Mesodermal cell (in vitro differentiated cells): ENCODE measurements at regions not wholly inside any gene's neighbourhood (a gene's known extent, or its start where the extent isn't known, plus 50 kb on each side); places are given as distances from the start of the nearest gene placed in this dataset.

ENCODE experiments used
- H3K27ac ChIP-seq: 2 replicates; pipeline ENCODE4 v1.7.0; 2013; ENCODE audit warnings: mild to moderate bottlenecking, low read depth, low read length, moderate library complexity; ENCODE audit not compliant: severe bottlenecking
- H3K36me3 ChIP-seq: 2 replicates; pipeline ENCODE4 v1.7.1; 2013; ENCODE audit warnings: mild to moderate bottlenecking, low read length, moderate library complexity; ENCODE audit not compliant: control insufficient read depth, insufficient read depth
- H3K4me1 ChIP-seq: one replicate; pipeline ENCODE4 v1.7.1; 2013; ENCODE audit warnings: mild to moderate bottlenecking, low read length; ENCODE audit not compliant: insufficient read depth, control insufficient read depth, poor library complexity, severe bottlenecking
- H3K4me3 ChIP-seq: 2 replicates; pipeline ENCODE4 v1.7.0; 2013; ENCODE audit warnings: low read length, control low read depth, mild to moderate bottlenecking; ENCODE audit not compliant: insufficient read depth, poor library complexity, severe bottlenecking; ENCODE audit errors: extremely low read depth
- H3K9me3 ChIP-seq: 2 replicates; pipeline ENCODE4 v1.7.1; 2013; ENCODE audit warnings: mild to moderate bottlenecking, low read length, moderate library complexity; ENCODE audit not compliant: control insufficient read depth
- WGBS, 2 experiments: methylation state at CpG; one replicate each; pipeline ENCODE4 v1.1.5; 2013; ENCODE audit warnings: missing lambda C conversion rate in 2 of 2; ENCODE audit not compliant: insufficient coverage in 2 of 2; 5-methylcytosine and 5-hydroxymethylcytosine counted together

GRCh38 chr2:234847639-234848038 lies 104.2 kb upstream of the SH3BP4 start:
- 92 to 100% methylated on average over 6 of the region's 6 CpGs for WGBS, 2 experiments
- Histone ChIP-seq H3K36me3 (no peaks in the 10 kb centered on the region), H3K4me1 (peaks cover 14% of the 10 kb centered on the region), H3K9me3 (peaks cover 5% of the 10 kb centered on the region), H3K4me3 (no peak overlapping the region), H3K27ac (no peak overlapping the region)

- Histone ChIP-seq H3K27ac (peak overlapping the region; percentile 17), H3K4me1 (peaks cover 14% of the 10 kb centered on the region), H3K4me3 (no peak overlapping the region), H3K9me3 (peaks cover 5% of the 10 kb centered on the region), H3K36me3 (no peaks in the 10 kb centered on the region)
- 94 to 95% methylated on average over 5 to 6 of the region's 6 CpGs for WGBS, 2 experiments
These were observed 104.5 kb upstream of the SH3BP4 start for GRCh38 chr2:234847364-234847635.

GRCh38 chr2:234846599-234847363 lies 105.0 kb upstream of the SH3BP4 start:
- Histone ChIP-seq H3K27ac (peak overlapping the region; percentile 17), H3K9me3 (peaks cover 5% of the 10 kb centered on the region)

GRCh38 chr2:234845602-234846590 lies 105.9 kb upstream of the SH3BP4 start:
- H3K4me3 ChIP-seq, result no peak overlapping the region
- no peak overlapping the region for H3K27ac ChIP-seq
- H3K4me1 ChIP-seq, result peaks cover 25% of the 10 kb centered on the region
- H3K9me3 ChIP-seq, result peaks cover 5% of the 10 kb centered on the region
- H3K36me3 ChIP-seq, result no peaks in the 10 kb centered on the region
- WGBS, 2 experiments, result 97 to 100% methylated on average over 7 to 9 of the region's 10 CpGs

More at GRCh38 chr2:234846599-234847363, 105.0 kb upstream of the SH3BP4 start:
- 92 to 93% methylated on average over 9 of the region's 11 CpGs for WGBS, 2 experiments
- Histone ChIP-seq H3K36me3 (no peaks in the 10 kb centered on the region), H3K4me3 (no peak overlapping the region), H3K4me1 (peaks cover 17% of the 10 kb centered on the region)

GRCh38 chr2:234843411-234843810 lies 108.4 kb upstream of the SH3BP4 start:
- no peak overlapping the region for H3K27ac ChIP-seq
- H3K36me3 ChIP-seq, result no peaks in the 10 kb centered on the region
- no peaks in the 10 kb centered on the region for H3K9me3 ChIP-seq
- no peak overlapping the region for H3K4me3 ChIP-seq
- 92 to 97% methylated on average over 5 of the region's 5 CpGs for WGBS, 2 experiments
- peaks cover 40% of the 10 kb centered on the region for H3K4me1 ChIP-seq

GRCh38 chr2:234842753-234843152 lies 109.1 kb upstream of the SH3BP4 start:
- H3K36me3 ChIP-seq, result no peaks in the 10 kb centered on the region
- WGBS, 2 experiments, result 100% methylated on average over 3 to 5 of the region's 6 CpGs
- H3K27ac ChIP-seq, result no peak overlapping the region
- H3K4me3 ChIP-seq, result no peak overlapping the region
- no peaks in the 10 kb centered on the region for H3K9me3 ChIP-seq
- peaks cover 38% of the 10 kb centered on the region for H3K4me1 ChIP-seq

GRCh38 chr2:234841321-234842015 lies 110.3 kb upstream of the SH3BP4 start:
- no peaks in the 10 kb centered on the region for H3K36me3 ChIP-seq
- 81 to 85% methylated on average over 5 to 6 of the region's 6 CpGs for WGBS, 2 experiments
- no peaks in the 10 kb centered on the region for H3K9me3 ChIP-seq
- no peak overlapping the region for H3K27ac ChIP-seq
- no peak overlapping the region for H3K4me3 ChIP-seq
- H3K4me1 ChIP-seq, result peaks cover 31% of the 10 kb centered on the region

- Histone ChIP-seq H3K36me3 (no peaks in the 10 kb centered on the region), H3K9me3 (no peaks in the 10 kb centered on the region), H3K4me3 (no peak overlapping the region), H3K4me1 (peaks cover 33% of the 10 kb centered on the region), H3K27ac (peak overlapping the region; percentile 82)
- 3% methylated on average over 4 of the region's 5 CpGs; no CpG with 5 or more reads in 1 of the 2 experiments for WGBS, 2 experiments
These were observed 111.5 kb upstream of the SH3BP4 start for GRCh38 chr2:234840336-234840735.

- Histone ChIP-seq H3K27ac (no peak overlapping the region), H3K36me3 (no peaks in the 10 kb centered on the region), H3K4me3 (no peak overlapping the region)
These were observed 112.5 kb upstream of the SH3BP4 start for GRCh38 chr2:234839285-234839684.

GRCh38 chr2:234836271-234836670 lies 115.5 kb upstream of the SH3BP4 start:
- WGBS, 2 experiments, result 76 to 82% methylated on average over 3 to 5 of the region's 5 CpGs
- H3K9me3 ChIP-seq, result no peaks in the 10 kb centered on the region
- H3K27ac ChIP-seq, result peak overlapping the region; percentile 38

More at GRCh38 chr2:234839285-234839684, 112.5 kb upstream of the SH3BP4 start:
- Histone ChIP-seq H3K4me1 (peaks cover 33% of the 10 kb centered on the region), H3K9me3 (no peaks in the 10 kb centered on the region)
- WGBS, 2 experiments, result 92 to 97% methylated on average over 4 of the region's 4 CpGs

More at GRCh38 chr2:234836271-234836670, 115.5 kb upstream of the SH3BP4 start:
- H3K4me1 ChIP-seq, result peaks cover 25% of the 10 kb centered on the region
- H3K4me3 ChIP-seq, result no peak overlapping the region
- no peaks in the 10 kb centered on the region for H3K36me3 ChIP-seq
